GM13976 (cell line): ENCODE measurements at regions not wholly inside any gene's neighbourhood (a gene's known extent, or its start where the extent isn't known, plus 50 kb on each side); places are given as distances from the start of the nearest gene placed in this dataset.

Experiments
- DNase-seq: peaks from one replicate; pipeline ENCODE4 v3.0.0; 2012; ENCODE audit warnings: low spot score
- in situ Hi-C: fragments of 300-500 bp; cut with MboI; formaldehyde crosslinking; loops from one replicate; pipeline ENCODE4 v1.12.0; 2022; ENCODE audit warnings: low sequenced_read_pairs, mixed read lengths, inconsistent platforms; ENCODE audit not compliant: unreplicated experiment
- TF ChIP-seq, protein P1 (sequence below): IDR thresholded peaks from 2 replicates; pipeline ENCODE4 v1.5.1; 2012; ENCODE audit warnings: borderline replicate concordance, mild to moderate bottlenecking; ENCODE audit not compliant: insufficient read depth; ENCODE audit errors: extremely low read depth, missing control alignments, control extremely low read depth

DNA sequence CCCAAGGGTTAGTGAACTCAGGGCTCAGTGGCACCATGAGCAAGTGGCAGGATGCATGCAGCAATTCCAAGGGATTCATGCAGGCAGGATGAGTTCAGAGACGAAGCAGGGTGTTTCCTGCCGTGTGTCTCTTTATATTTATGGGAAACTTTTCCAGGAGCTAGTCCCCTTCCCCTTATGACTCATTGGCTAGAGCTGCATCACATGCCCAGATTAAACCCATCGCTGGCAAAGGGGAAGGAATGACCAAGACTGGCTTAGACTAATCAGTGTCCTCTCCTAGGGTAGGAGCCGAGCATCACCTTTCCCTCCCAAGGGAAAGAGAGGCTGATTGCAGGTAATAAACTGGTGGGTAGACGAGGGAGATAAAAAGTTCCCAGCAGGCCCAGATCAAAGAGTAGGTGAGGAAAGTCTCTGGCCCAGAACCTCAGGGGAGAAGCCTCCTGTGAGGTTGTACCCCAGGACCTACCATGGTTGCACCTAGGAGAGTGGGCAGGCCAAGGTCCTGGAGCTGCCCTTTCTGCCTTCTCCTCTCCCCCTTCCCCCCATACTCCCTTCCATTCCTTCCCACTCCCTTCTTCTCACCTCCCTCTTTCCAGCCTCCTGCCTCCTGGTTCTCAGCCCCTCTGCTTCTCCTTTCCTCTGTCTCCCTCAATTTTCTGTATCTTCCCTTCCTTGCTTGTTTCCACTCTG, 67.8 kb upstream of the ITGA11 start:
- TF ChIP-seq, protein P1, sequence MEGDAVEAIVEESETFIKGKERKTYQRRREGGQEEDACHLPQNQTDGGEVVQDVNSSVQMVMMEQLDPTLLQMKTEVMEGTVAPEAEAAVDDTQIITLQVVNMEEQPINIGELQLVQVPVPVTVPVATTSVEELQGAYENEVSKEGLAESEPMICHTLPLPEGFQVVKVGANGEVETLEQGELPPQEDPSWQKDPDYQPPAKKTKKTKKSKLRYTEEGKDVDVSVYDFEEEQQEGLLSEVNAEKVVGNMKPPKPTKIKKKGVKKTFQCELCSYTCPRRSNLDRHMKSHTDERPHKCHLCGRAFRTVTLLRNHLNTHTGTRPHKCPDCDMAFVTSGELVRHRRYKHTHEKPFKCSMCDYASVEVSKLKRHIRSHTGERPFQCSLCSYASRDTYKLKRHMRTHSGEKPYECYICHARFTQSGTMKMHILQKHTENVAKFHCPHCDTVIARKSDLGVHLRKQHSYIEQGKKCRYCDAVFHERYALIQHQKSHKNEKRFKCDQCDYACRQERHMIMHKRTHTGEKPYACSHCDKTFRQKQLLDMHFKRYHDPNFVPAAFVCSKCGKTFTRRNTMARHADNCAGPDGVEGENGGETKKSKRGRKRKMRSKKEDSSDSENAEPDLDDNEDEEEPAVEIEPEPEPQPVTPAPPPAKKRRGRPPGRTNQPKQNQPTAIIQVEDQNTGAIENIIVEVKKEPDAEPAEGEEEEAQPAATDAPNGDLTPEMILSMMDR: no peak
- DNase-seq: no peak
- in situ Hi-C loops: no loop called here

GRCh38 chr15:68500363-68501258, 68.6 kb upstream of the ITGA11 start:
- TF ChIP-seq, protein P1: no peak
- in situ Hi-C loops: no loop called here
- DNase-seq: no peak

DNA sequence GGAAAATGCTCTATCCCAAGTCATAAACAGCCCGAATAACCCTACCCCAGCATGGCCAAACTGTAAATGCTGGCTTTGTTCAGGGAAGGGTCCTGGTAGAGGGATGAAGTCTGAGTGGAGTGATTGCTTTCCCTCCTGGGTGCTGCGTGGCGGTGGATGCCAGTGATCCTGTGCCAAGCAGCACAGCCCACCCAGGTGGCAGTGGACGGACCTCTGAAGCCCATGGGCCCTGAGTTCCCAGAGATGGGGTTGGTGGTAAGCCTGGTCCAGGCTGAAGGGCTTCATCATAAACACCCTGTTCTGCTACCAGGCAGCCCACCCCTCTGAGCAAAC, 69.3 kb upstream of the ITGA11 start:
- no peak for DNase-seq
- in situ Hi-C loops: no loop called here
- TF ChIP-seq, protein P1: no peak

DNA sequence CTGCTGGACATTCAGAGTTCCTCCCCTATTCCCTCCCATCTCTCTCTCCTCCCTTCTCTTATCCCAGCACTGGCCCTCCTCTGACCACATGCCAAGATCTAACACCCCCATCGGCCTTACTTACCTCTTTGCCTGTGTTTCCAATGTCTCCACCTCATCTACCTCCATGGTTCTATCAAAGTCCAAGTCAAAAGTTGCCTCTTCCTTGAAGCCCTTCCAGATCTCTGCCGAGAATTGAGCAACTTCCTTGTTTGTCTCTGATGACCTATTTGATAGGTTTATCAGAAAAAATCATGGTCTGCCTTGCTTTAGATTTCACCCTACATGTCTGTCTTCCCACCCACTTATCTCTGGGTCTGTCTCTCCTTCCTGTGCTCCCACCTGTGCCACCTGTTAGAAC, 69.7 kb upstream of the ITGA11 start:
- in situ Hi-C loops: no loop called here
- TF ChIP-seq, protein P1: no peak
- DNase-seq: no peak

GRCh38 chr15:68502398-68502901, 70.5 kb upstream of the ITGA11 start:
- in situ Hi-C loops: no loop called here
- TF ChIP-seq, protein P1: no peak
- no peak for DNase-seq

DNA sequence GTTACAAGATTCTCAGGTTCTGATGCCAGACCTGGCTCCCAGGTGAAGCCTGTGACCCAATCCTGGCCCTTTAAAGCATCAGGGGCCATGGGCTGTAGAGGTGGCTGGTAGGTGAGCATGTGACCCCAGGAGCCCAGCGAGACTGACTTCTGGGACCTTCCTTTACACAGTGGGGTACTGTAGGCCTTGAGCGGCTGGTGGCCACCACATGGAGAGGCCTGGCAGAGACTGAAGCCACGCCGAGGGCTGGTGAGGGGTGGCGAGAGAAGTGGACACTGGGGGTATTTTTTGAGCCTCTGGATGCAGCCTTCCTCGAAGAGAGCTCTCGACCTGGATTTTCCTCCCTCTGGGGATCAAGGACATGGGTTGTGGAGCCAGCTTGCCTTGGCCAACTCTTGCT, 71.2 kb upstream of the ITGA11 start:
- in situ Hi-C loops: no loop called here
- TF ChIP-seq, protein P1: no peak
- no peak for DNase-seq
